SK-N-SH treated with all-trans-retinoic acid at 6 μM for 48 hours (cell line): ENCODE measurements at regions not wholly inside any gene's neighbourhood (a gene's known extent, or its start where the extent isn't known, plus 50 kb on each side); places are given as distances from the start of the nearest gene placed in this dataset.

ENCODE experiments used
- ATAC-seq: fragments of 200-7000 bp; cut with Tn5 transposase; 3 replicates; pipeline ENCODE4 v1.9.1; 2020; ENCODE audit warnings: mild to moderate bottlenecking, moderate library complexity
- ARNTL ChIP-seq: fragments of 450-650 bp; formaldehyde crosslinking; IDR thresholded peaks from 2 replicates; pipeline ENCODE4 v1.5.0; 2020; ENCODE audit warnings: low read depth, mild to moderate bottlenecking, moderate library complexity, borderline replicate concordance
- BACH2 ChIP-seq: fragments of 250-450 bp; sonication (Bioruptor Pico); IDR thresholded peaks from 2 replicates; pipeline ENCODE4 v1.9.0; 2021; ENCODE audit warnings: mild to moderate bottlenecking, borderline replicate concordance
- CREB5 ChIP-seq: fragments of 250-450 bp; sonication (Bioruptor Pico); IDR thresholded peaks from 2 replicates; pipeline ENCODE4 v1.5.1; 2020; ENCODE audit warnings: low read depth, mild to moderate bottlenecking, moderate library complexity
- CSDC2 ChIP-seq: fragments of 250-450 bp; sonication (Bioruptor Pico); IDR thresholded peaks from 2 replicates; pipeline ENCODE4 v1.5.0; 2020; ENCODE audit warnings: mild to moderate bottlenecking, moderate library complexity
- CSRNP3 ChIP-seq: fragments of 250-450 bp; sonication (Bioruptor Pico); IDR thresholded peaks from 2 replicates; pipeline ENCODE4 v1.5.1; 2021; ENCODE audit warnings: mild to moderate bottlenecking, moderate library complexity
- ESRRG ChIP-seq: fragments of 250-450 bp; sonication (Bioruptor Pico); IDR thresholded peaks from 2 replicates; pipeline ENCODE4 v1.6.1; 2021; ENCODE audit warnings: mild to moderate bottlenecking
- GLIS3 ChIP-seq: fragments of 250-450 bp; sonication (Bioruptor Pico); IDR thresholded peaks from 2 replicates; pipeline ENCODE4 v1.5.0; 2020; ENCODE audit warnings: mild to moderate bottlenecking, moderate library complexity
- ISL1 ChIP-seq: fragments of 250-450 bp; sonication (Bioruptor Pico); IDR thresholded peaks from 2 replicates; pipeline ENCODE4 v2.1.2; 2022; ENCODE audit warnings: mild to moderate bottlenecking, moderate library complexity
- OSR1 ChIP-seq: fragments of 250-450 bp; sonication (Bioruptor Pico); IDR thresholded peaks from 2 replicates; pipeline ENCODE4 v1.8.0; 2022; ENCODE audit warnings: moderate library complexity, mild to moderate bottlenecking, inconsistent platforms
- PATZ1 ChIP-seq: fragments of 250-450 bp; sonication (Bioruptor Pico); IDR thresholded peaks from 2 replicates; pipeline ENCODE4 v1.8.0; 2020; ENCODE audit warnings: mild to moderate bottlenecking, moderate library complexity, borderline replicate concordance
- PPARA ChIP-seq: fragments of 250-450 bp; sonication (Bioruptor Pico); IDR thresholded peaks from 2 replicates; pipeline ENCODE4 v1.5.0; 2020; ENCODE audit warnings: mild to moderate bottlenecking, borderline replicate concordance
- RARB ChIP-seq: fragments of 250-450 bp; sonication (Bioruptor Pico); IDR thresholded peaks from 2 replicates; pipeline ENCODE4 v1.8.0; 2021; ENCODE audit warnings: mild to moderate bottlenecking, moderate library complexity
- TCF4 ChIP-seq: fragments of 250-450 bp; sonication (Bioruptor Pico); IDR thresholded peaks from 2 replicates; pipeline ENCODE4 v1.8.0; 2021; ENCODE audit warnings: mild to moderate bottlenecking, moderate library complexity, borderline replicate concordance
- TOX ChIP-seq: fragments of 250-450 bp; sonication (Bioruptor Pico); IDR thresholded peaks from 2 replicates; pipeline ENCODE4 v1.8.0; 2021; ENCODE audit warnings: mild to moderate bottlenecking, moderate library complexity, borderline replicate concordance
- TSHZ2 ChIP-seq: fragments of 250-450 bp; sonication (Bioruptor Pico); IDR thresholded peaks from 2 replicates; pipeline ENCODE4 v1.5.0; 2020; ENCODE audit warnings: mild to moderate bottlenecking, moderate library complexity
- ZC3H10 ChIP-seq: fragments of 250-450 bp; sonication (Bioruptor Pico); IDR thresholded peaks from 2 replicates; pipeline ENCODE4 v1.5.1; 2021; ENCODE audit warnings: mild to moderate bottlenecking, moderate library complexity
- ZFP3 ChIP-seq: fragments of 250-450 bp; sonication (Bioruptor Pico); IDR thresholded peaks from 2 replicates; pipeline ENCODE4 v1.5.0; 2020; ENCODE audit warnings: mild to moderate bottlenecking, moderate library complexity
- ZFP30 ChIP-seq: fragments of 450-650 bp; formaldehyde crosslinking; IDR thresholded peaks from 2 replicates; pipeline ENCODE4 v1.5.0; 2022; ENCODE audit warnings: mild to moderate bottlenecking, moderate library complexity
- ZNF565 ChIP-seq: fragments of 450-650 bp; formaldehyde crosslinking; conservative IDR thresholded peaks from 2 replicates; pipeline ENCODE4 v1.5.0; 2020; ENCODE audit warnings: low read depth, mild to moderate bottlenecking, moderate library complexity
- ZNF70 ChIP-seq: fragments of 450-650 bp; formaldehyde crosslinking; IDR thresholded peaks from 2 replicates; pipeline ENCODE4 v1.5.0; 2020; ENCODE audit warnings: mild to moderate bottlenecking, moderate library complexity
- ZNF8 ChIP-seq: fragments of 450-650 bp; formaldehyde crosslinking; IDR thresholded peaks from 2 replicates; pipeline ENCODE4 v1.5.0; 2020; ENCODE audit warnings: mild to moderate bottlenecking, moderate library complexity

GRCh38 chr9:16134351-16134750, 581.5 kb downstream of the CCDC171 start:
- ATAC-seq, result no peak
- TF ChIP-seq TCF4 (CRISPR knock-in tag), result no peak
- no peak for TF ChIP-seq ISL1 (CRISPR knock-in tag)
- TF ChIP-seq OSR1 (CRISPR knock-in tag), result no peak
- no peak for TF ChIP-seq CSDC2 (CRISPR knock-in tag)
- no peak for TF ChIP-seq PATZ1 (CRISPR knock-in tag)
- TF ChIP-seq TOX, result no peak
- TF ChIP-seq BACH2 (CRISPR knock-in tag), result no peak

- ATAC-seq, result no peak
- TF ChIP-seq ARNTL (CRISPR knock-in tag) (no peak), CREB5 (no peak), ZNF565 (CRISPR knock-in tag) (no peak), PPARA (CRISPR knock-in tag) (no peak), ZC3H10 (CRISPR knock-in tag) (no peak), ZNF8 (CRISPR knock-in tag) (no peak), TCF4 (CRISPR knock-in tag) (no peak), TSHZ2 (CRISPR knock-in tag) (no peak), ZFP3 (no peak), ZNF70 (CRISPR knock-in tag) (no peak), CSRNP3 (CRISPR knock-in tag) (no peak), ZFP30 (CRISPR knock-in tag) (no peak)
Observed at GRCh38 chr9:16135968-16136367, 583.1 kb downstream of the CCDC171 start.

- no peak for TF ChIP-seq CSRNP3 (CRISPR knock-in tag)
- TF ChIP-seq ZFP3, result no peak
- no peak for TF ChIP-seq ZNF565 (CRISPR knock-in tag)
- TF ChIP-seq ARNTL (CRISPR knock-in tag), result no peak
- TF ChIP-seq TOX, result no peak
- no peak for TF ChIP-seq CSDC2 (CRISPR knock-in tag)
- no peak for TF ChIP-seq OSR1 (CRISPR knock-in tag)
Observed at GRCh38 chr9:16136451-16136850, 583.6 kb downstream of the CCDC171 start.

GRCh38 chr9:16136961-16137360, 584.1 kb downstream of the CCDC171 start:
- no peak for ATAC-seq
- no peak for TF ChIP-seq ZFP30 (CRISPR knock-in tag)
- TF ChIP-seq ZNF8 (CRISPR knock-in tag), result no peak
- TF ChIP-seq TSHZ2 (CRISPR knock-in tag), result no peak
- TF ChIP-seq ARNTL (CRISPR knock-in tag), result no peak
- no peak for TF ChIP-seq CSDC2 (CRISPR knock-in tag)
- no peak for TF ChIP-seq RARB (CRISPR knock-in tag)
- TF ChIP-seq ZC3H10 (CRISPR knock-in tag), result no peak
- no peak for TF ChIP-seq TOX
- no peak for TF ChIP-seq ZFP3
- no peak for TF ChIP-seq ZNF70 (CRISPR knock-in tag)
- TF ChIP-seq CREB5, result no peak
- no peak for TF ChIP-seq ESRRG (CRISPR knock-in tag)
- no peak for TF ChIP-seq GLIS3 (CRISPR knock-in tag)

More at GRCh38 chr9:16136451-16136850, 583.6 kb downstream of the CCDC171 start:
- ATAC-seq, result no peak
